A549 (cell line): ENCODE measurements at regions not wholly inside any gene's neighbourhood (a gene's known extent, or its start where the extent isn't known, plus 50 kb on each side); places are given as distances from the start of the nearest gene placed in this dataset.

Experiments used
- ATAC-seq, 2 experiments: fragments of 200-7000 bp in 1 of 2; fragments of >200 bp in 1 of 2; cut with Nextera tagmentation in 1 of 2; cut with Tn5 transposase in 1 of 2; 3 replicates each; pipeline versions ENCODE4 v1.8.0 to v1.9.1; 2018 to 2020; ENCODE audit warnings: mild to moderate bottlenecking in 1 of 2, moderate library complexity in 1 of 2
- CTCF ChIA-PET: fragments of 300-600 bp; sonication (Branson Sonifier 250); formaldehyde crosslinking; extraction: SDS; loops from one replicate; lab custom pipeline; 2021; ENCODE audit warnings: antibody characterized with exemption, inconsistent platforms; lab: Yijun Ruan, JAX
- POLR2A ChIA-PET: fragments of 350-600 bp; formaldehyde crosslinking; extraction: SDS; loops from one replicate; lab custom pipeline; 2021; ENCODE audit warnings: antibody characterized with exemption, inconsistent platforms; lab: Yijun Ruan, JAX
- DNase-seq, 2 experiments: peaks; one replicate each; pipeline versions ENCODE4 v3.0.0 to v3.0.0-alpha.2; 2011 to 2016; ENCODE audit warnings: low read depth in 1 of 2, low spot score in 1 of 2
- FAIRE-seq: peaks from 2 replicates; lab custom pipeline; 2011; peaks lifted over from hg19 to GRCh38; lab: Jason Lieb, UNC
- H3K27ac ChIP-seq, 2 experiments: fragments of >200 bp; sonication (Bioruptor Twin); formaldehyde crosslinking; 3 replicates each; pipeline ENCODE4 v1.5.1; 2016 to 2017
- H3K4me1 ChIP-seq: fragments of >200 bp; sonication (Bioruptor Twin); formaldehyde crosslinking; 3 replicates; pipeline ENCODE4 v1.6.1; 2016
- H3K4me2 ChIP-seq: fragments of >200 bp; sonication (Bioruptor Twin); formaldehyde crosslinking; 3 replicates; pipeline ENCODE4 v1.6.1; 2016
- H3K4me3 ChIP-seq: fragments of >200 bp; sonication (Bioruptor Twin); formaldehyde crosslinking; 3 replicates; pipeline ENCODE4 v1.5.1; 2016
- H3K9me3 ChIP-seq: fragments of >200 bp; sonication (Bioruptor Twin); formaldehyde crosslinking; 3 replicates; pipeline ENCODE4 v1.6.1; 2016
- ATOH8 ChIP-seq: fragments of 250-450 bp; sonication (Bioruptor Pico); IDR thresholded peaks from 2 replicates; pipeline ENCODE4 v1.5.0; 2020; ENCODE audit warnings: low read depth, mild to moderate bottlenecking, moderate library complexity
- BHLHE40 ChIP-seq: IDR thresholded peaks from 2 replicates; pipeline ENCODE4 v1.6.1; 2012; ENCODE audit warnings: low read depth, low read length, inconsistent platforms
- CBX2 ChIP-seq: fragments of 200-600 bp; sonication (generic); IDR thresholded peaks from 2 replicates; pipeline ENCODE4 v1.6.1; 2016; ENCODE audit warnings: low read depth, mild to moderate bottlenecking, borderline replicate concordance
- CHD4 ChIP-seq: fragments of 200-600 bp; sonication (generic); IDR thresholded peaks from 2 replicates; pipeline ENCODE4 v1.6.1; 2016; ENCODE audit warnings: antibody characterized with exemption, mild to moderate bottlenecking, borderline replicate concordance
- E2F6 ChIP-seq: IDR thresholded peaks from 2 replicates; pipeline ENCODE4 v1.6.1; 2012; ENCODE audit warnings: low read depth, borderline replicate concordance
- ELK1 ChIP-seq: fragments of 150-350 bp; IDR thresholded peaks from 2 replicates; pipeline ENCODE4 v1.6.1; 2014; ENCODE audit warnings: low read depth, mild to moderate bottlenecking, low read length
- EP300 ChIP-seq, 2 experiments: fragments of >200 bp; sonication (Bioruptor Twin); formaldehyde crosslinking; IDR thresholded peaks; 2 replicates in 1 of 2; 3 replicates in 1 of 2; pipeline ENCODE4 v1.6.1; 2016 to 2017
- HDAC2 ChIP-seq: fragments of 200-600 bp; sonication (generic); IDR thresholded peaks from 2 replicates; pipeline ENCODE4 v1.6.1; 2016
- HEYL ChIP-seq: fragments of 250-450 bp; sonication (Bioruptor Pico); IDR thresholded peaks from 2 replicates; pipeline ENCODE4 v1.8.0; 2021; ENCODE audit warnings: mild to moderate bottlenecking, moderate library complexity
- HOXB5 ChIP-seq: fragments of 250-450 bp; sonication (Bioruptor Pico); IDR thresholded peaks from 2 replicates; pipeline ENCODE4 v1.5.0; 2020; ENCODE audit warnings: mild to moderate bottlenecking, moderate library complexity
- JUNB ChIP-seq: fragments of >200 bp; sonication (Bioruptor Twin); formaldehyde crosslinking; IDR thresholded peaks from 2 replicates; pipeline ENCODE4 v1.6.1; 2016
- MYC ChIP-seq: IDR thresholded peaks from 2 replicates; pipeline ENCODE4 v1.6.1; 2012; ENCODE audit warnings: mild to moderate bottlenecking, inconsistent platforms, low read length, improper control_type of control experiment, borderline replicate concordance
- NR3C1 ChIP-seq: fragments of >200 bp; sonication (Bioruptor Twin); formaldehyde crosslinking; IDR thresholded peaks from 3 replicates; pipeline ENCODE4 v1.6.1; 2017
- PHF8 ChIP-seq: fragments of 200-600 bp; sonication (generic); IDR thresholded peaks from 2 replicates; pipeline ENCODE4 v1.6.1; 2016; ENCODE audit warnings: low read depth, mild to moderate bottlenecking, antibody characterized with exemption, moderate library complexity, borderline replicate concordance
- POLR2A ChIP-seq: IDR thresholded peaks from 2 replicates; pipeline ENCODE4 v1.6.1; 2012; ENCODE audit warnings: mild to moderate bottlenecking, low read length
- POLR2AphosphoS2 ChIP-seq: conservative IDR thresholded peaks from 2 replicates; pipeline ENCODE4 v1.6.1; 2012; ENCODE audit warnings: low read length, improper control_type of control experiment, inconsistent platforms
- RCOR1 ChIP-seq: fragments of 150-350 bp; IDR thresholded peaks from 2 replicates; pipeline ENCODE4 v1.6.1; 2014; ENCODE audit warnings: antibody characterized with exemption, low read length, low read depth
- RNF2 ChIP-seq: fragments of 200-600 bp; sonication (generic); IDR thresholded peaks from 2 replicates; pipeline ENCODE4 v1.6.1; 2016; ENCODE audit warnings: low read depth, mild to moderate bottlenecking, antibody characterized with exemption, moderate library complexity, borderline replicate concordance
- SMC3 ChIP-seq: fragments of >200 bp; sonication (Bioruptor Twin); formaldehyde crosslinking; IDR thresholded peaks from 3 replicates; pipeline ENCODE4 v1.6.1; 2018; ENCODE audit warnings: inconsistent platforms
- SREBF2 ChIP-seq: fragments of 450-650 bp; IDR thresholded peaks from 2 replicates; pipeline ENCODE4 v1.6.1; 2014; ENCODE audit warnings: mild to moderate bottlenecking, moderate library complexity
- ZFP36 ChIP-seq: fragments of 450-650 bp; IDR thresholded peaks from 2 replicates; pipeline ENCODE4 v1.6.1; 2014; ENCODE audit warnings: borderline replicate concordance; ENCODE audit not compliant: partially characterized antibody
- ZSCAN20 ChIP-seq: fragments of 250-450 bp; sonication (Bioruptor Pico); IDR thresholded peaks from 2 replicates; pipeline ENCODE4 v1.8.0; 2022; ENCODE audit warnings: mild to moderate bottlenecking, moderate library complexity
- WGBS: methylation state at CpG from one replicate; pipeline ENCODE4 v1.1.6; 2017; ENCODE audit errors: missing lambda C conversion rate; 5-methylcytosine and 5-hydroxymethylcytosine counted together
- TF ChIP-seq, protein P1 (sequence below): fragments of 250-450 bp; sonication (Bioruptor Pico); IDR thresholded peaks from 2 replicates; pipeline ENCODE4 v1.5.0; 2021; ENCODE audit warnings: mild to moderate bottlenecking, moderate library complexity, borderline replicate concordance

DNA sequence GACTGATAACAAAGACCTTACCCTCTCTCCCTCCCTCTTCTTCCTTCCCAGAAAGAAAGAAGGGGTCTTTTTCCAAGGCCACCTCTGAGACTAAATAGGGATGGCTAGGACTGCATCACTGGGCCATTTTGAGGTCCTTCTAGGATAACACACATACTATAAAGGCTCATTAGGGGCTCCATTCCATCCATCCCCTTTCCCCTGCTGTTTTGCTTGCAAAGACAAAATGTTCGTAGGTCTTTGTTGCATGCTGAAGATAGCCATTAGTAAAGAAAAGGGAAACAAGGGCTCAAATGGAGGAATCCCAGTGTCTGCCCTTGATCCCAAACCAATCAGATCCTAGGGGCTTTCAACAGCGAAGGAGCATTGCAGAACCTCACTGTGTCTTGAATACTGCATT is 344.3 kb downstream of the CYP26B1 start:
- H3K27ac ChIP-seq: no peak overlapping the region
- 48% methylated on average over 2 of the region's 2 CpGs for WGBS
- FAIRE-seq (no peak), DNase-seq (no peak), ATAC-seq (no peak)
- H3K4me3 ChIP-seq: no peak overlapping the region
- ChIA-PET CTCF (interaction anchor here (1.0 to 13.5 kb wide), 11 partner anchors 9 to 942 kb away, joined by 3 to 222 read pairs (median 6); partner anchors contain the start of gene CYP26B1), POLR2A (no interaction called here)
- H3K9me3 ChIP-seq: no peaks in the 10 kb centered on the region
- H3K4me1 ChIP-seq: no peaks in the 10 kb centered on the region
- TF ChIP-seq CHD4 (no peak), SMC3 (no peak), NR3C1 (no peak), ELK1 (no peak), HDAC2 (no peak), POLR2AphosphoS2 (no peak), HEYL (no peak), EP300 (IDR thresholded peaks at IDR 0.05) (no peak), RCOR1 (no peak), BHLHE40 (no peak), E2F6 (no peak), SREBF2 (no peak), ZSCAN20 (CRISPR knock-in tag) (no peak), PHF8 (no peak)
- TF ChIP-seq, all 56 proteins: peak for 0
- H3K4me2 ChIP-seq: no peak overlapping the region

- Histone ChIP-seq H3K4me1 (no peaks in the 10 kb centered on the region), H3K4me2 (no peak overlapping the region), H3K9me3 (no peaks in the 10 kb centered on the region), H3K4me3 (no peak overlapping the region)
- DNase-seq (no peak), ATAC-seq (no peak), FAIRE-seq (no peak)
- CTCF ChIA-PET: interaction anchor here (0.6 to 13.5 kb wide), 25 partner anchors 8 to 943 kb away, joined by 3 to 222 read pairs (median 4); partner anchors contain the start of gene CYP26B1
- 54% methylated on average over 3 of the region's 3 CpGs for WGBS
- POLR2A ChIA-PET: no interaction called here
- TF ChIP-seq ATOH8 (CRISPR knock-in tag): no peak
- no peak for TF ChIP-seq SREBF2
- no peak for TF ChIP-seq JUNB
- no peak for TF ChIP-seq ZFP36
- TF ChIP-seq, protein P1, sequence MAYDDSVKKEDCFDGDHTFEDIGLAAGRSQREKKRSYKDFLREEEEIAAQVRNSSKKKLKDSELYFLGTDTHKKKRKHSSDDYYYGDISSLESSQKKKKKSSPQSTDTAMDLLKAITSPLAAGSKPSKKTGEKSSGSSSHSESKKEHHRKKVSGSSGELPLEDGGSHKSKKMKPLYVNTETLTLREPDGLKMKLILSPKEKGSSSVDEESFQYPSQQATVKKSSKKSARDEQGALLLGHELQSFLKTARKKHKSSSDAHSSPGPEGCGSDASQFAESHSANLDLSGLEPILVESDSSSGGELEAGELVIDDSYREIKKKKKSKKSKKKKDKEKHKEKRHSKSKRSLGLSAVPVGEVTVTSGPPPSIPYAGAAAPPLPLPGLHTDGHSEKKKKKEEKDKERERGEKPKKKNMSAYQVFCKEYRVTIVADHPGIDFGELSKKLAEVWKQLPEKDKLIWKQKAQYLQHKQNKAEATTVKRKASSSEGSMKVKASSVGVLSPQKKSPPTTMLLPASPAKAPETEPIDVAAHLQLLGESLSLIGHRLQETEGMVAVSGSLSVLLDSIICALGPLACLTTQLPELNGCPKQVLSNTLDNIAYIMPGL: no peak
- no peak for TF ChIP-seq EP300 (IDR thresholded peaks at IDR 0.05)
- TF ChIP-seq MYC: no peak
- TF ChIP-seq HOXB5 (CRISPR knock-in tag): no peak
- TF ChIP-seq E2F6: no peak
- no peak for TF ChIP-seq POLR2A
- TF ChIP-seq CBX2: no peak
- TF ChIP-seq RNF2: no peak
- TF ChIP-seq, all 56 proteins: peak for 0
- H3K27ac ChIP-seq: no peak overlapping the region
Observed at GRCh38 chr2:71802556-71802955, 345.1 kb downstream of the CYP26B1 start.
